Stimulated activated CD4-positive, alpha-beta T cell treated with anti-CD3 and anti-CD28 coated beads, Interleukin-12 subunit alpha, Interleukin-12 subunit beta, amount 100 ng/mL, for 24 hours (primary cell): ENCODE measurements at regions not wholly inside any gene's neighbourhood (a gene's known extent, or its start where the extent isn't known, plus 50 kb on each side); places are given as distances from the start of the nearest gene placed in this dataset.
"Not testable (repeated sequence)": the region's sequence is repeated elsewhere in the genome, so short reads cannot be mapped to it uniquely, and the experiment has no call there.

Experiments used
- DNase-seq, 2 experiments: peaks; one replicate each; pipeline ENCODE4 v3.0.0-alpha.2; 2020; ENCODE audit warnings: low read depth in 2 of 2

DNA sequence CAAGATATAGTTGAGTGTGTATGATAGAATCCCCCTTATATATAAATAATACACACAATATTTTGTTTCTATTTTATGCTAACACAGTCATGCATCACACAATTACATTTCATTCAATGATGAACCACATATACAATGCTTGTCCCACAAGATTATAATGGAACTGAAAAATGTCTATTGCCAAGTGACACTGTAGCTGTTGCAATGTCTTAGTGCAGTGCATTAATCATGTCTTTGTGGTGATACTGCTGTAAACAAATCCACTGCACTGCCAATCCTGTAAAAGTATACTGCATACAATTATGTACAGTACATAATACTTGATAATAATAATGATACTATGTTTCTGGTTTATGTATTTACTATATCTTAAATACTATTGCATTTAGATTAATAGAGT is 512.1 kb upstream of the CNTN3 start:
- no peak for DNase-seq

DNA sequence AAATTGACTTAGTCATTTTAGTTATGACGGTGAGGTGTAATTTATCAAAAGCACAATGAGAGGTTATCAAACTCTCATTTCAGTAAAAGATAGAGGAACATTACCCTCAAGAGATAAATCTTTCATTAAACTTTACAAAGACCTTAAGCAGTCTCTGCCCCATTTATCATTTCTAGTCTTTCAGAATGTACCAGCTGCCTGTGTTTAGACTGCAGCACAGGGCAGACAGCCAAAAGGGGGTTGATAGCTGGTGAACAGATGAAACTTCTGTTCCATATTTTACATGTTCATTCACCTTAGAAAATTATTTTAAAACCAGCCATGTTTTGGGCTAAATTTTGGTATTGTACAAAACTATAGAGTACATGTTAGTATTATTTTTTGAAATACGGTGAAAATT is 514.6 kb upstream of the CNTN3 start:
- no peak for DNase-seq

DNA sequence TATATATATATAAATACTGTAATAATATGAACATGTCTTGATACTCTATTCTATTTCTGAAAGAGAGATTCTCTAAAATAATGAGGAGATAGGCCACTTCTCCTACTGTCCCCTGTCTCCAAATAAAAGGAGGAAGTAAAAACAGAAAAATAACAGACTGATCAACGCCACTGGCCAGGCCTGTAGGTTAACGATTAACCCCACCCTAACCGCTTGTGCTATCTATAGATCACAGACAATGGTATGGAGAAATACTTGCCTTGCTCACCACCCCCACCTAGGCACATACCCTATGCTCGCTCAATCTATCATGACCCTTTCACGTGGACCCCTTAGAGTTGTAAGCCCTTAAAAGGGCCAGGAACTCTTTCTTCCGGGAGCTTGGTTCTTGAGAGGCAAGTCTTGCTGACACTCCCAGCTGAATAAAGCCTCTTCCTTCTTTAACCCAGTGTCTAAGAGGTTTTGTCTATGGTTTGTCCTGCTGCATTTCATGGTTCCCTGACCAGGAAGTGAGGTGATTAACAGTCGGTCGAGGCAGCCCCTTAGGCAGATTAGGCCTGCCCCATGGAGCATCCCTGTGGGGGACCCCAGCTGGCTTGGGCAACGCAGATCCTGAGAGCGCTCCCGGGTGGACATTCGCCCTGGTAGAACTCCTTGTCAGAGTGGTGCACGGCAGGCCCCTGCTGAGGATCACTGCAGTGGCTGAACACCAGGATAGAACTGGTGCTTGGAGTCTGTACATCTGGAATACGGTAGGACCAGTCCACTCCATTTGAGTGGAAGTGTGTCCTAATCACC is 521.8 kb upstream of the CNTN3 start:
- DNase-seq: no peak

DNA sequence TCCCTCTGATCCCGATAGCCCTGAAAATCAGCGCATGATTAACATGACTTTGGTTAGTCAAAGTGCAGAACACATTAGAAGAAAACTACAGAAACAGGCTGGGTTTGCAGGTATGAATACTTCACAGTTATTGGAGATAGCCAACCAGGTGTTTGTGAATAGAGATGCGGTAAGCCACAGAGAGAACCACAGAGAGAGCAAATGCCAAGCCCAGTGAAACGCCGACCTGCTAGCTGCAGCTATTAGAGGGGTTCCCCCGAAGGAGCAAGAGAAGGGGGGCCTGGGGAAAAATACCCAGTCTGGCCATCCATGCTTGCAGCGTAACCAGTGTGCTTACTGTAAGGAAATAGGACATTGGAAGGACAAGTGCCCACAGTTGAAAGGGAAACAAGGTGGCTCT is 523.9 kb upstream of the CNTN3 start:
- no peak for DNase-seq

DNA sequence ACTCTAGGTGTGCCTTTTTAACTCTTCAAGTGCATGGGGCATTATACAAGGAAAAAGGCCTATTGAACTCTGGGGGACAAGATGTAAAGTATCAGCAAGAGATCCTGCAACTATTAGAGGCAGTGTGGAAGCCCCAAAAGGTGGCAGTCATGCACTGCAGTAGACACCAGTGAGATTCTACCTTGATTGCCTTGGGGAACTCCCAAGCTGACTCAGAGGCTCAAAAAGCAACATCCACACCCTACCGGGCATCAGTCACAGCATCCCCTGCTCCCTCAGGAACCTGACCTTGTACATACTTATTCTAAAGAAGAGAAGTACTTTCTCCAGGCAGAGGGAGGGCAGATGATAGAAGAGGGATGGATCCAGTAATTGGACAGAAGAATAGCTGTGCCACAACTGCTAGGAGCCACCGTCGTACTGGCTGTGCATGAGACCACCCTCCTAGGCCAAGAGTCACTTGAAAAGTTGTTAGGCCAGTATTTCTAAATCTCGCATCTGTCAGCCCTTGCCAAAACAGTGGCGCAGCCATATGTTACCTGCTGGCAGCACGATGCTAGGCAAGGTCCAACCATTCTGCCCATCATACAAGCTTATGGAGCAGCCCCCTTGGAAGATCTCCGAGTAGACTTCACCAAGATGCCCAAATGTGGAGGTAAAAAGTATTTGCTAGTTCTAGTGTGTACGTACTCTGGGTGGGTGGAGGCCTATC is 523.1 kb upstream of the FRG2C start:
- DNase-seq: no peak

DNA sequence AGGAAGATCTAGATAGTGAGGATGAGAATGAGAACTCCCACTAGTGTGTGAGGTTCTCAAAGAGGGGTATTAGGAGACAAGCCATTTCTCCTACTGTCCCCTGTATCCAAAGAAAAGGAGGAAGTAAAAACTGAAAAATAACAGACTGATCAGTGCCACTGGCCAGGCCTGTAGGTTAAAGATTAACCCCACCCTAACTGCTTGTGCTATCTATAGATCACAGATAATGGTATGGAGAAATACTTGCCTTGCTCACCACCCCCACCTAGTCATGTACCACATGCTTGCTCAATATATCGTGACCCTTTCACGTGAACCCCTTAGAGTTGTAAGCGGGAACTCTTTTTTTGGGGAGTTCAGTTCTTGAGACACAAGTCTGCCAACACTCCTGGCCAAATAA is 519.7 kb upstream of the FRG2C start:
- no peak for DNase-seq

DNA sequence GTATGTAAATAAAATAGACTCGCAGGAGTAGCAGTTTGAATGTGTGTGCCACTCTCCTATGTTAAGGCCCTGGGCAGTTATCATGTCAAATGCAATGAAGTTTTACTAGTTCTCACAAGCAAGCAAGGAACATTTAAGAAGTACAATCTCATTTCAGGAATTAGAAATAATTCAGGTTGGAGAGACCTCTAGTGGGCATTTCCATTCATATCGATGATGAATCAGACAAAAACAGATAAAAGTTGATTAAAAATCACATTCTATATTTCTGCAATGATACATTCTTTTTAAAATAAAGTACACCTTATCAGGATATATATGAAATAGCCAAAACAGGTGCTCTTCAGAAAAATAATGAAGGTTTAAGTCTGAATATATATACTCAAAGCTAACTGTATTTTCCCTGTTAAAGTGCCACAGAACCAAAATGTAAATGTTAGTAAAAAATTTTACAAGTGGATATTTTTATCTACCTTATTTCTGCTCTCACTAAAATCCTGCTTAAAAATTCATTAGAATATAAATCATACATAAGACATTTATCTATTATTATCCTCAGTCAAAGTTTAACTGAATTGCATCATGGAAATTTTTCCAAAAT is 492.4 kb upstream of the FRG2C start:
- DNase-seq: no peak

DNA sequence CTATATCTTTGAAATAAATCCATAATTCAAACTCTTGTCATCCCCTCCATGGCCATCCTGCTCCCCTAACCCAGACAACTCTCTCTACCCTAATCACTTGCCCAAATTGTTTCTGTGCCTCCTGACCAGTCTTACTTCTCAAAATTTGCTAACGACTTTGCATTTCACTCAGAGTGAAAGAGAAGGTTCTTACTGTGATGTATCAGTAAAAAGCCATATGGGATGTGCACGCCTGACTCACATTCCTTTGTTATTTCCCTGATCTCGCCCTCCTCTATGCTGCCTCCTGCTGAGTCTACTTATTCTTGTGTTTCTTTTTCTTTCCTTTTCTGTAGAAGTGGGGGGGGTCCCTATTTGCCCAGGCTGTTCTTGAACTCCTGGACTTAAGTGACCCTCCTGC is 487.2 kb upstream of the FRG2C start:
- DNase-seq: no peak

DNA sequence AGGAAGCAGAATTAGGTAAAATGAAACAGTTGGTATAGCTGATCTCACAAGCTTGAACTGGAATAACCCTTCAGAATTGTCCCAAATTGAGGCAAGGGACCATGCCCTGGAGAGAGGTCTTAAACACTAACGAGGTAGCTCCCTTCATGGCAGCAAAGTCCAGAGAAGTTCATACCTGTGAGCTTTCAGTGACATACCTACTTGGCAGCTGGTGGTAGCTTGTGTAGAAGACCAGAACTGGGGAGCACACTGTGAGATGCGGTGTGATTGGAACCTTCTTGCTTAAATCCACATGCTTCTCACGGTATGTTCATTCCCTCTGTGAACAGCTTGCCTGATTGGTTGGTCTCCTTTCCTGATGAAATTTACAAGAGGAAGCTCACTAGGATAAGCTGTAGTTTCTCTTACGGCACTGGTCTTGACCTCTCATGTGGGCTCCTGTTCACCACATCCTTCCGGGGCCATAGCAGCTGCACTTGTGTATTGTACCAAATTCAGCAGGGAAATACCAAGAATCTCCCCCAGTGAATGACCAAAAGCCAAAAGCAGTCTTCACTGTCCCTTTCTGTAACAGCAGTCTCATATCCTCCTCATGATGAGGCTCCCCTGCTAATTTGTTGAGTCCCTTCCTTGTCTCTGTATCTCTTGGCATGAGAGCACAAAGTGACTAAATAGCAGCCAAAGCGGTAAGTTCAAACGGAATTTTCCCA is 483.7 kb upstream of the FRG2C start:
- DNase-seq: no peak

DNA sequence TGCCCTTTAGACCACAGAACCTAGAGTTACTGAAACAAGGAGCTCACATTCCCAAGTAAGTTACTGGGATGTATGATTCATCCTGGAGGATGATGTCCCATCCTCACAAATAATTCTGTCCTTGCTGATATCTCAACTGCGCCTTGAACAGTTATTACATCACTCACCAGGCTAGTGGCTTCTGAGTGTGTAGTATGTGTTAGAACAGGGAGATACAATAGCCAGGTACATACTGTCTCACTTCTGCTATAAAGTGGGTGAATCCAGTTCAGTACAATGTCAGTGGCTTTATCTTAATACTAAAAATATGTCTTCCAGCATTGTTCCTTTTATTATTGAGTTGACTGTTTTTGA is 483.2 kb upstream of the FRG2C start:
- DNase-seq: no peak

DNA sequence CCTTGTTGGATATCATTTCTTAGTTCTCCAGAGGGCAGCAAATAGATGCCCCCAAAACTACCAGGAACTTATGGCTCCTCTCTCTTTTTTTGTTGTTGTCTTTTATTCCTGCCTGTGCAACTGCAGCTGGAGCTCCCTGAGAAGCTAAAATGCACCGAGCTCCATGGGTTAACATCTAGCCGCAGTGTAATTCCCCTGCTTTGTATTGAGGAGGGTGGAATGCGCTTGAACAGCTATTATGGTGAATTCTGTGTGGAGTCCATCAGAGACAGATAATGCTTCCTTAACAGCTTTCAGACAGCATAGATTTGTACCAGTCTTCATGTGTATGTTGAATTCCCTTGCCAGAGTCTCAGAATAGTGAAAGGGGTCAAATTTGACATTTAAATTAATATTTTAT is 475.2 kb upstream of the FRG2C start:
- no peak for DNase-seq

DNA sequence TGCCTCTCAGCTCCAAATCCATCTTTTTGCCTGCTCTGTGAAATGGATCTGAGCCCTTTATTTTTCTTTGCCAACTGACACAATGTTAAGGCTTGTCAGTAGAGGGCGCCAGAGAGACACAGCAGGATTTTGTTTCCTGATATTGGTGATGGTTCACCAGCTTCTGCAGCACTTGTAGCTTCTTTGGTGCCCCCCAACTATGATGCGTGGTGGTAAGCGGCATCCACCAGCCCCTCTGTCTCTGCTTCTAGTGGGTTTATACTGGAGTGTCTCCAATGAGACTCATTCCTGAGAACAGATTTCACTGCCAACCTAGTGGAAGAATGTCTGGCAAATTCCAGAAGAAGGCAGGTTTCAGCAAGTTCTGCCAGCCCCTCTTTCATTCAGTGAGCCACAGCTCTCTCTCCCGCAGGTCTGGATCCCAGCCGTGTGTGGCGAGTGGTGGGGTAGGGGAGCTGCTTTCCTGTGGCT is 471.9 kb upstream of the FRG2C start:
- peak; percentile 6 to 43 for DNase-seq

DNA sequence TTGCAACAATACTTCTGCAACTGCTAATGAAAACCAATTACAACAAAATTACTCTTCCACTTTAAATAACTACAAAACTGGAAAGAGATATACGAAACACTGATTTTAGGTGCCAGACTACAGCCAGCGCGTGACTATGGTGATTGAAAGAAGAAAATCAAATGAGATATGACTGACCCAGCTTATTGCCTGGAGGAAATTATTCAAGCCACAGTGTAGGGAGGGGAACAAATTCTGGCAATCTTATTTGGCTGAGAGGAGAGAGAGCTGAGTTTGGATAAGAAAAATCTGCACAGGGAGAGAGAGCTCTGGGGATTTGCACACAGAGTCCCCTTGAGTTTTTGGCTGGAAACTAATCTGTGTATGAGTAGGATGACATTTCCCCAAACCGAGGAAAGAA is 470.3 kb upstream of the FRG2C start:
- no peak for DNase-seq

DNA sequence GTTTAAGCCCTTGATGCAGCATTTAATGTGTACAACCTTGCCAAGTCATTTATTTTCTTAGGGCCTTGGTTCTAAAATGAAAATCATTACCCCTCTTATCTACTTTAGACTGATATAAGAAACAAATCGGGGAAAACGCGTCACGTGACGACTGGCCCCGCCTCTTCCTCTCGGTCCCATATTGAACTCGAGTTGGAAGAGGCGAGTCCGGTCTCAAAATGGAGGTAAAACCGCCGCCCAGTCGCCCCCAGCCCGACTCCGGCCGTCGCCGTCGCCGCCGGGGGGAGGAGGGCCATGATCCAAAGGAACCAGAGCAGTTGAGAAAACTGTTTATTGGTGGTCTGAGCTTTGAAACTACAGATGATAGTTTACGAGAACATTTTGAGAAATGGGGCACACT is 449.8 kb upstream of the FRG2C start:
- DNase-seq: not testable (repeated sequence)

DNA sequence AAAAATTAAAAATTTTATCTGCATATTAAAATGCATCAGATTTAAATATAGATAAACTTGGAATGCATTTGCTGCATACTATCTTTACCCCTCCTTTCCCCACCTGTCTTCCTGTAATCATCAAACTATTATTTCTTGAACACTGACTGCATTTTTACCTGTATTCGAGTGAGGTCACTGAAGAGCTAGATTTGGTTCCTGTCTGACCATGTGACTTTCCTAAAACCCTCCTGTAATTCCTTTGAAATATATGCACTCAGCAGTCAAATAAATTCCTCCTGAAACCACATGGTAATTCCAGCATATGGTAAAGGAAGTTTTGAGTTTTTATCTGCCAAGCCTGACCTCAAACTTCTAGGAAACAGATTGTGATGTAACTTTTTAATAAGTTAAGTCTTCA is 445.6 kb upstream of the FRG2C start:
- no peak for DNase-seq

DNA sequence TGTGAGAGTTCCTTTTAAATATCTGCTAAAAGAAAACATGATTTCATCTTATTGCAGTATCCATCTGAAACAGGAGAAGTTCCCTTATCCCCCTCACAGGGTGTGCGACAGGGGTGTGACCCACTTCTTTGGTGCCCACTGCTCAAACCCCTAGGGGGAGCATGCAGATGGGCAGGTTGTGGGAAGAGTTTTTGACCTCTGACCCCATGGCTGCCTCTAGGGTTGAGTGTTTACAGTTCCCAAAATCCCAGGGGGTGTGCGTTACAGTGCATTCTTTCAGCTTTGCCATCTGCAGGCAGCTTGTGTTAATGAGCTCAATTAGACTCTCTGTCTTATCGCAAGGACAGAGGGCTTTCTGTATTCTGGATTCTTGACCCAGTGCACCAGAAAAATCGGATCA is 443.2 kb upstream of the FRG2C start:
- no peak for DNase-seq

DNA sequence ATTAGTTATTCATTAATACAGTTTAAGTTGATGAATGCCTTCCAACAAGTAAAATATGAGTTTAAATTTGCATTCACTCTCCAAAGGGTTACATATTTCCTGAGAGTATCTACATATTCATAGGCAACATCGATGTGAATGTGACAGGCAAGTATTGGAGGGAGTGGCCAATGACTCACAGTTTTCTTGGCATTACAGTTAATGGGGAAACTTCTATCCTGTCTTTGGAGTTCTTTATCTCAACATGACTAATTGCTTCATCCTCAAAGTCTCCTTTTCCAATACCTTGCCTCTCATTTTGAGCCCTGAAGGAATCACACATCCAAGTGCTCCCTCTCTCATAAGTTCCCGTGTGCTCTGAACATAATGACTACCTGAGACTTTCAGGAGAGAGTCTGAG is 439.7 kb upstream of the FRG2C start:
- no peak for DNase-seq

DNA sequence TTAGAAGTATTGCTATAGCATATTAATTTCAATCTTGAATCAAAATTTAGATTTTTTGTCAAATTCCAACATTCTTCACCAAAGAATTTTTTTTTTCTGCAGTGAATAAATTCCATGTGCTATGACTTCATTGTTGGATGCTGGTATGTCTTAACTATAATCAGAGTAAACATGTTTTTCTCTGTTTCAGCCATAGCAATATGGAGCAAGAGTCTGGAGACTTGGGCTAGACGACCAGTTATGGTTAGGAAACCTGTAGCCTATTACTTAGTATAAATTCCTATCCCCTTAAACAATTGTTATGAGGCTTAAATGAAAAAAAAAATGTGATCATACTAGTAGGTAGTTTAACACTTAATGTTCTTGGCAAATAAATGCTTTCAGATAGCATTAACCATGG is 431.9 kb upstream of the FRG2C start:
- no peak for DNase-seq

DNA sequence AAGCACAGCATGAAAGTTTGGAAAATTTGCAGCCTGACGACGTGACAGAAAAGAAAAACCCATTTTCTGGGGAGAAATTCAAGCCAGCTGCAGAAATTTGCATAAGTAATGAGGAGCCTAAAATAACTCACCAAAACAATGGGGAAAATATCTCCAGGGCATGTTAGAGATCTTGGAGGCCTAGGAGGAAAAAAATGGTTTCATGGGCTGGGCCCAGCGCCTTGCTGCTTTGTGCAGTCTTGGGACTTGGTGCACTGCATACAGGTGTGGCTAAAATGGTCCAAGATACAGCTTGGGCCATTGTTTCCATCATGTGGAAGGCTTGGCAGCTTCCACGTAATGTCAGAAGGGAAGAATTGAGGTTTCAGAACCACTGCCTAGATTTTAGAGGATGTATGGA is 428.5 kb upstream of the FRG2C start:
- no peak for DNase-seq

DNA sequence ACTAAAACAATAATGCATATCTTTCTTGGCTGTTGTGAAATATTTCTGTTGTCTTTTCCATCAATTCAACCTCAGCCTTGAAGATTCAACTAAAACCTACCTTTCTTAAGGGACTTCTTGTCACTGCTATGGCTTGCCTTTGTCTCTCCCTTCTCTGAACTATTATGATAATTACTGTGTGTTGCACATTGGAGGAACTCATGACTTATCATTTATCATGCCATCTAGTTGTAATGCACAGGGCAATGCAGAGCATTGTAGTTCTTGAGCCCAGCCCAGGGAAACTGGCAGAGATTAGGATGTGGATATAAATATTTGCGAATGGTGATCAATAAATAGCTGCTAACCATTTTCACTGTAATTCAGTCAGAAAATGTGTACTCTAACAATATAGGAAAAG is 427.1 kb upstream of the FRG2C start:
- DNase-seq: no peak

DNA sequence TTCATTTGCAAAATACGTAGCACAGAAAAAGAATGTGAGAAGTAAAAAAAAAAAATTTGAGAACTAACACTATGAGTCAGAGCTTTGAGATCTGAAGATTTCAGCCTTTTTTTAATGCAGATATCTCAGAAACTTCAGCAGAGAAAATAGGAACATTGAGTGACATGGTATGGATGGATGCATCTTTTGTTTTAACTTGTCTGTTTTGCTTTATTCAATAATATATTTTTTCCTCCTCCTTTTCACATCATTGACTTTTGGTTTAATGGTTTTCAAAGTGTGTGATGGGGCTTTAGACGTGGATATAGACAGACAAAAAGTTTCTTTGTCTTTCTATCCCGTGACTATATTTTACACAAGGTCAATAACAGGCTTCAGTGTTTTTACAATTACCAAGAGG is 426.7 kb upstream of the FRG2C start:
- DNase-seq: no peak

DNA sequence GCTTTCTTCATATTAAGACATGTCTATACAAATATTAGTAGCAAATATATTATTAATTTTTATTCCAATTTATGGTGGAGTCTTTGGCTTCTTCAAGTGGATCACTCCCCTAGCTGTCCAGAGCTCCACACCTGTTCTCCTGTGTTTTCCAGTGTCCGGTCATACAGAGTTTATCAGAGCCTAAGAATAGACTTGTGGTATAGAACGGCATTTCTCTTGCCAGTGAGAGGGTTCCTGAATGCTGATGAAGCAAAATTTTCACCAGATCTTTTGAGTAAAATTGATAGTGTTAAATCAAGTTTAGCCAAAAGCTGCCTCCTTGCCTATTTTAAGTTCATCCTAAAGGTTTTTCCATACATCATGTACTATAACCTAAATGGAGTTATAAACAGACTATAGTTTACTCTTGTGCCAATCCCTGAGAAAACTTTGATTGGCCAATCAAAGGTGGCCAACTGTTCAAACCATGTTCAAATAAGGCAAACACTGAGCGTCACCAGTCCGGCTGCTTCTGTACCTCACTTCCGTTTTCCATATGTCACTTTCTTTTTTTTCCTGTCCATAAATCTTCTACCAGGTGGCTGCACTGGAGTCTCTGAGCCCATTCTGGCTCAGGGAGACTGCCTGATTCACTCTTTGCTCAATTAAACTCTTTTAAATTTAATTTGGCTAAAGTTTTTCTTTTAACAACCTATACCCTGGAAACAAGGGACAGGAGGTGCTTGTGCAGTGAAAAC is 422.7 kb upstream of the FRG2C start:
- not testable (repeated sequence) for DNase-seq
